ENCODE measurements at regions not wholly inside any gene's neighbourhood (a gene's known extent, or its start where the extent isn't known, plus 50 kb on each side); places are given as distances from the start of the nearest gene placed in this dataset.

- no peak for DNase-seq (ENCODE audit: low spot score in 2 of 2)
- WGBS: 82% methylated on average over 1 of the region's 1 CpG
- H3K9me3 ChIP-seq: no peaks in the 10 kb centered on the region
- no peak overlapping the region for H3K27ac ChIP-seq
- no peak overlapping the region for H3K4me3 ChIP-seq
- TF ChIP-seq CTCF (IDR thresholded peaks at IDR 0.05) (no peak), POLR2A (IDR thresholded peaks at IDR 0.05) (no peak), EP300 (IDR thresholded peaks at IDR 0.05) (no peak), POLR2AphosphoS5 (IDR thresholded peaks at IDR 0.05) (no peak)
- no peaks in the 10 kb centered on the region for H3K36me3 ChIP-seq
- no peaks in the 10 kb centered on the region for H3K27me3 ChIP-seq
- H3K4me1 ChIP-seq: no peaks in the 10 kb centered on the region
These were observed 961.0 kb upstream of the CDH2 start for GRCh38 chr18:29137773-29138495.

GRCh38 chr18:29123706-29124530 lies 947.0 kb upstream of the CDH2 start:
- DNase-seq (ENCODE audit: low spot score in 2 of 2): no peak
- H3K36me3 ChIP-seq: no peaks in the 10 kb centered on the region
- H3K9me3 ChIP-seq: no peaks in the 10 kb centered on the region
- no peaks in the 10 kb centered on the region for H3K4me1 ChIP-seq
- 80% methylated on average over 1 of the region's 1 CpG for WGBS
- H3K27me3 ChIP-seq: no peaks in the 10 kb centered on the region
- no peak overlapping the region for H3K4me3 ChIP-seq
- TF ChIP-seq POLR2A (IDR thresholded peaks at IDR 0.05): no peak
- no peak for TF ChIP-seq CTCF (IDR thresholded peaks at IDR 0.05)
- TF ChIP-seq POLR2AphosphoS5 (IDR thresholded peaks at IDR 0.05): no peak
- TF ChIP-seq EP300 (IDR thresholded peaks at IDR 0.05): no peak
- H3K27ac ChIP-seq: no peak overlapping the region

- H3K9me3 ChIP-seq: no peaks in the 10 kb centered on the region
- H3K36me3 ChIP-seq: no peaks in the 10 kb centered on the region
These were observed 927.7 kb upstream of the CDH2 start for GRCh38 chr18:29104671-29105070.

GRCh38 chr18:29104227-29104626 lies 927.3 kb upstream of the CDH2 start:
- TF ChIP-seq POLR2AphosphoS5 (IDR thresholded peaks at IDR 0.05) (no peak), POLR2A (IDR thresholded peaks at IDR 0.05) (no peak), EP300 (IDR thresholded peaks at IDR 0.05) (no peak), CTCF (IDR thresholded peaks at IDR 0.05) (no peak)
- no peaks in the 10 kb centered on the region for H3K9me3 ChIP-seq
- no peaks in the 10 kb centered on the region for H3K27me3 ChIP-seq
- no peak overlapping the region for H3K4me3 ChIP-seq
- no peaks in the 10 kb centered on the region for H3K4me1 ChIP-seq
- no peak overlapping the region for H3K27ac ChIP-seq
- no peaks in the 10 kb centered on the region for H3K36me3 ChIP-seq
- no peak for DNase-seq (ENCODE audit: low spot score in 2 of 2)
- 30% methylated on average over 1 of the region's 1 CpG for WGBS

More at GRCh38 chr18:29104671-29105070, 927.7 kb upstream of the CDH2 start:
- Histone ChIP-seq H3K4me3 (no peak overlapping the region), H3K4me1 (no peaks in the 10 kb centered on the region), H3K27me3 (no peaks in the 10 kb centered on the region), H3K27ac (no peak overlapping the region)
- no peak for DNase-seq (ENCODE audit: low spot score in 2 of 2)
- TF ChIP-seq EP300 (IDR thresholded peaks at IDR 0.05) (no peak), CTCF (IDR thresholded peaks at IDR 0.05) (no peak), POLR2A (IDR thresholded peaks at IDR 0.05) (no peak), POLR2AphosphoS5 (IDR thresholded peaks at IDR 0.05) (no peak)
- WGBS: 52% methylated on average over 6 of the region's 6 CpGs

GRCh38 chr18:29096079-29096770 lies 919.3 kb upstream of the CDH2 start:
- H3K4me1 ChIP-seq: no peaks in the 10 kb centered on the region
- H3K27ac ChIP-seq: no peak overlapping the region
- no peaks in the 10 kb centered on the region for H3K27me3 ChIP-seq
- H3K9me3 ChIP-seq: no peaks in the 10 kb centered on the region
- DNase-seq (ENCODE audit: low spot score in 2 of 2): no peak
- no peak overlapping the region for H3K4me3 ChIP-seq
- WGBS: 64% methylated on average over 8 of the region's 8 CpGs
- no peaks in the 10 kb centered on the region for H3K36me3 ChIP-seq
- TF ChIP-seq EP300 (IDR thresholded peaks at IDR 0.05) (no peak), CTCF (IDR thresholded peaks at IDR 0.05) (no peak), POLR2AphosphoS5 (IDR thresholded peaks at IDR 0.05) (no peak), POLR2A (IDR thresholded peaks at IDR 0.05) (no peak)
